Loucy (cell line): ENCODE measurements at regions not wholly inside any gene's neighbourhood (a gene's known extent, or its start where the extent isn't known, plus 50 kb on each side); places are given as distances from the start of the nearest gene placed in this dataset.
"Not testable (repeated sequence)": the region's sequence is repeated elsewhere in the genome, so short reads cannot be mapped to it uniquely, and the experiment has no call there.

Experiments
- H2AFZ ChIP-seq: fragments of 200-600 bp; sonication (generic); 2 replicates; pipeline ENCODE4 v1.6.0; 2016; ENCODE audit warnings: antibody characterized with exemption, mild to moderate bottlenecking, low read length, moderate library complexity
- H3F3A ChIP-seq: fragments of 200-600 bp; 2 replicates; pipeline ENCODE4 v1.6.0; 2016; ENCODE audit warnings: antibody characterized with exemption, low read depth, mild to moderate bottlenecking
- H3K27me3 ChIP-seq: fragments of 200-600 bp; sonication (generic); 2 replicates; pipeline ENCODE4 v1.6.1; 2014; ENCODE audit warnings: low read length, mild to moderate bottlenecking; ENCODE audit not compliant: insufficient read depth, poor library complexity, severe bottlenecking
- H3K36me3 ChIP-seq: fragments of 200-600 bp; sonication (generic); 2 replicates; pipeline ENCODE4 v1.6.1; 2016; ENCODE audit warnings: low read length; ENCODE audit not compliant: insufficient read depth
- H3K4me1 ChIP-seq: fragments of 200-600 bp; sonication (generic); 2 replicates; pipeline ENCODE4 v1.5.1; 2014; ENCODE audit warnings: low read length, mild to moderate bottlenecking; ENCODE audit not compliant: insufficient read depth, poor library complexity, severe bottlenecking
- H3K4me2 ChIP-seq: fragments of 200-600 bp; sonication (generic); 2 replicates; pipeline ENCODE4 v1.6.0; 2014; ENCODE audit warnings: antibody characterized with exemption, low read length, low read depth, mild to moderate bottlenecking; ENCODE audit not compliant: poor library complexity, severe bottlenecking
- H3K4me3 ChIP-seq: fragments of 200-600 bp; sonication (generic); 2 replicates; pipeline ENCODE4 v1.5.1; 2014; ENCODE audit warnings: low read length, mild to moderate bottlenecking, mixed read lengths; ENCODE audit not compliant: poor library complexity, severe bottlenecking
- H3K79me2 ChIP-seq: fragments of 200-600 bp; sonication (generic); 2 replicates; pipeline ENCODE4 v1.6.1; 2014; ENCODE audit warnings: low read length; ENCODE audit not compliant: insufficient read depth
- H3K9ac ChIP-seq: fragments of 200-600 bp; sonication (generic); 2 replicates; pipeline ENCODE4 v1.6.0; 2014; ENCODE audit warnings: mild to moderate bottlenecking, low read depth, low read length, moderate library complexity; ENCODE audit not compliant: poor library complexity, severe bottlenecking
- H3K9me2 ChIP-seq: fragments of 200-600 bp; sonication (generic); replicated peaks from 2 replicates; pipeline ENCODE4 v1.6.1; 2016; ENCODE audit warnings: low read depth, low read length, mixed read lengths
- H3K9me3 ChIP-seq: fragments of 200-600 bp; sonication (generic); 2 replicates; pipeline ENCODE4 v1.6.1; 2014; ENCODE audit warnings: mild to moderate bottlenecking, antibody characterized with exemption, low read length, low read depth; ENCODE audit not compliant: insufficient read depth
- H4K20me1 ChIP-seq: fragments of 200-600 bp; sonication (generic); 2 replicates; pipeline ENCODE4 v1.6.0; 2014; ENCODE audit warnings: antibody characterized with exemption, low read length, mild to moderate bottlenecking; ENCODE audit not compliant: insufficient read depth, poor library complexity, severe bottlenecking
- EZH2phosphoT487 ChIP-seq: fragments of 200-600 bp; IDR thresholded peaks from 2 replicates; pipeline ENCODE4 v1.6.1; 2018; ENCODE audit warnings: antibody characterized with exemption, mild to moderate bottlenecking, moderate library complexity, borderline replicate concordance
- TF ChIP-seq, protein P1 (sequence below): fragments of 200-600 bp; sonication (generic); conservative IDR thresholded peaks from 2 replicates; pipeline ENCODE4 v1.5.1; 2014; ENCODE audit warnings: mild to moderate bottlenecking, antibody characterized with exemption, low read length

DNA sequence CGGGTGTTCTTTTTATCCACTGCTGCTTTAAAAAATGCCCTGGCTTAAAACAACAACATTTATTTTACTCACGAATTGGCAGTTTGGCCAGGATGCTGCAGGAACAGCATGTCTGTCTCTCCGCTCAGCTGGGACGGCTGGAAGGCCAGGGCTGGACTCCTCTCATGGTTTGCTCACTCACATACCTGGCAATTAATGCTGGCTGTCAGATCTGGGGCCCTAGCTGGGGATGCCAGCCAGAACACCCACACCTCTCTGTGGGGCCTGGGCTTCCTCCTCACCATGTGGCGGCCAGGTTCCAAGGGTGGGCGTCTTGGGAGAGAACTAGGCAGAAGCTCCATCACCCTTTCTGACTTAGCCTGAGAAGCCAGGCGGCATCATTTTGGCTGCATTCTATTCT is 189.1 kb upstream of the IL12B start:
- Histone ChIP-seq H3K9me3 (no peaks in the 10 kb centered on the region), H3K9me2 (no peaks in the 10 kb centered on the region), H3K4me2 (no peak overlapping the region), H3K4me1 (no peaks in the 10 kb centered on the region), H3K79me2 (no peaks in the 10 kb centered on the region), H3K4me3 (no peak overlapping the region), H3K27me3 (no peaks in the 10 kb centered on the region), H2AFZ (no peak overlapping the region), H4K20me1 (no peaks in the 10 kb centered on the region), H3K36me3 (no peaks in the 10 kb centered on the region), H3K9ac (no peak overlapping the region), H3F3A (no peaks in the 10 kb centered on the region)
- no peak for TF ChIP-seq EZH2phosphoT487
- TF ChIP-seq, protein P1, sequence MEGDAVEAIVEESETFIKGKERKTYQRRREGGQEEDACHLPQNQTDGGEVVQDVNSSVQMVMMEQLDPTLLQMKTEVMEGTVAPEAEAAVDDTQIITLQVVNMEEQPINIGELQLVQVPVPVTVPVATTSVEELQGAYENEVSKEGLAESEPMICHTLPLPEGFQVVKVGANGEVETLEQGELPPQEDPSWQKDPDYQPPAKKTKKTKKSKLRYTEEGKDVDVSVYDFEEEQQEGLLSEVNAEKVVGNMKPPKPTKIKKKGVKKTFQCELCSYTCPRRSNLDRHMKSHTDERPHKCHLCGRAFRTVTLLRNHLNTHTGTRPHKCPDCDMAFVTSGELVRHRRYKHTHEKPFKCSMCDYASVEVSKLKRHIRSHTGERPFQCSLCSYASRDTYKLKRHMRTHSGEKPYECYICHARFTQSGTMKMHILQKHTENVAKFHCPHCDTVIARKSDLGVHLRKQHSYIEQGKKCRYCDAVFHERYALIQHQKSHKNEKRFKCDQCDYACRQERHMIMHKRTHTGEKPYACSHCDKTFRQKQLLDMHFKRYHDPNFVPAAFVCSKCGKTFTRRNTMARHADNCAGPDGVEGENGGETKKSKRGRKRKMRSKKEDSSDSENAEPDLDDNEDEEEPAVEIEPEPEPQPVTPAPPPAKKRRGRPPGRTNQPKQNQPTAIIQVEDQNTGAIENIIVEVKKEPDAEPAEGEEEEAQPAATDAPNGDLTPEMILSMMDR: no peak

- H3K9me2 ChIP-seq: no peaks in the 10 kb centered on the region
- H4K20me1 ChIP-seq: no peaks in the 10 kb centered on the region
- no peaks in the 10 kb centered on the region for H3K79me2 ChIP-seq
- H3K9me3 ChIP-seq: no peaks in the 10 kb centered on the region
- no peaks in the 10 kb centered on the region for H3K36me3 ChIP-seq
- no peaks in the 10 kb centered on the region for H3K27me3 ChIP-seq
- no peak overlapping the region for H3K4me3 ChIP-seq
- no peak for TF ChIP-seq EZH2phosphoT487
- TF ChIP-seq, protein P1: no peak
- H3K9ac ChIP-seq: no peak overlapping the region
- H3K4me2 ChIP-seq: no peak overlapping the region
- H3K4me1 ChIP-seq: no peaks in the 10 kb centered on the region
- no peaks in the 10 kb centered on the region for H3F3A ChIP-seq
- no peak overlapping the region for H2AFZ ChIP-seq
Observed at GRCh38 chr5:159522841-159523240, 192.6 kb upstream of the IL12B start.

DNA sequence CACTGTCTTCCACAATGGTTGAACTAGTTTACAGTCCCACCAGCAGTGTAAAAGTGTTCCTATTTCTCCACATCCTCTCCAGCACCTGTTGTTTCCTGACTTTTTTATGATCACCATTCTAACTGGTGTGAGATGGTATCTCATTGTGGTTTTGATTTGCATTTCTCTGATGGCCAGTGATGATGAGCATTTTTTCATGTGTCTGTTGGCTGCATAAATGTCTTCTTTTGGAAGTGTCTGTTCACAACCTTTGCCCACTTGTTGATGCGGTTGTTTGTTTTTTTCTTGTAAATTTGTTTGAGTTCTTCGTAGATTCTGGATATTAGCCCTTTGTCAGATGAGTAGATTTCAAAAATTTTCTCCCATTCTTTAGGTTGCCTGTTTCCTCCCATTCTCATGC is 194.0 kb upstream of the IL12B start:
- not testable (repeated sequence) for H3K9me3 ChIP-seq, H3K27me3 ChIP-seq, H3K9ac ChIP-seq, H3K36me3 ChIP-seq, H4K20me1 ChIP-seq, H3K4me1 ChIP-seq, H3K9me2 ChIP-seq, H3K4me2 ChIP-seq, H2AFZ ChIP-seq, H3K4me3 ChIP-seq, H3F3A ChIP-seq, H3K79me2 ChIP-seq

DNA sequence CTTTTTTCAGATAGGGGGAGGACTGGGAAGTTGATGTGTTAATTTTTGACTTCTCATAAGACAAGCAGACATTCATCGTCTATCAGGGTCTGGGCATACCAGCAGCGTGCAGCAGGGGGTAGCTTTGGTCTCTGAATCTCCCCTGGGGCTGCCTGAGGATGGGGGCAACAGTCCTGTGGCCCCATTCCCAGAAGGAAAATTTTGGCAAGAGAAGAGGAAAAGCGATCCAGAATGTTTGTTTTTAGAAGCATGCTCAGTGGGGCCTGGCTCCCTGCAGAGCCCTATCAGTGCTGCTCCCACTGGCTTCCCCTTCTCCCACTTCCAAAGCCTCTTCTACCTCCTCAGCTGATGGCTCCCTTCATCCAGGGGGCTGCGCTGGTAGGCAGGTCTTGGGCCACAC is 194.8 kb upstream of the IL12B start:
- Histone ChIP-seq H2AFZ (no peak overlapping the region), H3K9ac (no peak overlapping the region), H3K4me1 (no peaks in the 10 kb centered on the region), H3K9me3 (no peaks in the 10 kb centered on the region), H3K4me2 (no peak overlapping the region), H3F3A (no peaks in the 10 kb centered on the region), H4K20me1 (no peaks in the 10 kb centered on the region), H3K4me3 (no peak overlapping the region), H3K9me2 (no peaks in the 10 kb centered on the region), H3K79me2 (no peaks in the 10 kb centered on the region), H3K36me3 (no peaks in the 10 kb centered on the region), H3K27me3 (no peaks in the 10 kb centered on the region)
- TF ChIP-seq, protein P1: no peak
- TF ChIP-seq EZH2phosphoT487: no peak
